ENCODE measurements at regions not wholly inside any gene's neighbourhood (a gene's known extent, or its start where the extent isn't known, plus 50 kb on each side); places are given as distances from the start of the nearest gene placed in this dataset.

DNA sequence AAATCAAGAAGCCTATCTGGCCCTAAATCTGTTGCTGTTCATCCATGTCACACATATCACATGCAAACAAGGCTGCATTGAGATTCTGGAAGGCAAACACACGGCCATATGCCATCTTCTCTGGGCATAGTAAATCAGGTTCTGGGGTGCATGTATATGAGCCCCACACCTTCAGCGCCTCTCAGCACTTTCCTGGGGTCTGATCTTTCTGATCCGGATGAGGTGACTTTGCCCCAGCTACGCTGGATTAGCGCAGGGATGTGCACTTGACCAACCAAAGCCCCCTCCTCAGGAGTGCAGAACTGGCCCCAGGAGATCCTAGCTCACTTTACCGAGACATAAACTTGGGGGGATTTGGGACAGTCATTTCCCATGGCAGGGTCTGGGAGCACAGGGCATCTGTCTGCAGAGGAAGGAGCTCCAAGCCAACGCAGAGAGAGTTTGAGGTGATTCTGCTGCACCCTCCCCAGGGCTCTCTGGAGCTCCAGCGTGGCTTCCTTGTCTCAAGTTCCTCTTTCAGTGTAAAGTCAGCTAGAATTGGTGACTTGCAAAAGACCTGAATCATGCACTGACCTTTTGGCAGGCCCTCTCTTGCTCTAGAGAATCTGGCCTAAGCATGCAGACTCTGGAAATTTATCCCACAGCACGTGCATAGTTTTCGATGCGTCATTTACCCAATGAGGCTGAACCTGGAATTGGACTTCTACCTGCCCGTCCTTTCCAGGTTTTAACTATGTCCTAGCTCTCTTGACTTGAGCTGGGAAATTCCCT is 63.5 kb upstream of the KLF13 start:
- DNase-seq (ENCODE audit: low read depth), result peak; percentile 43

DNA sequence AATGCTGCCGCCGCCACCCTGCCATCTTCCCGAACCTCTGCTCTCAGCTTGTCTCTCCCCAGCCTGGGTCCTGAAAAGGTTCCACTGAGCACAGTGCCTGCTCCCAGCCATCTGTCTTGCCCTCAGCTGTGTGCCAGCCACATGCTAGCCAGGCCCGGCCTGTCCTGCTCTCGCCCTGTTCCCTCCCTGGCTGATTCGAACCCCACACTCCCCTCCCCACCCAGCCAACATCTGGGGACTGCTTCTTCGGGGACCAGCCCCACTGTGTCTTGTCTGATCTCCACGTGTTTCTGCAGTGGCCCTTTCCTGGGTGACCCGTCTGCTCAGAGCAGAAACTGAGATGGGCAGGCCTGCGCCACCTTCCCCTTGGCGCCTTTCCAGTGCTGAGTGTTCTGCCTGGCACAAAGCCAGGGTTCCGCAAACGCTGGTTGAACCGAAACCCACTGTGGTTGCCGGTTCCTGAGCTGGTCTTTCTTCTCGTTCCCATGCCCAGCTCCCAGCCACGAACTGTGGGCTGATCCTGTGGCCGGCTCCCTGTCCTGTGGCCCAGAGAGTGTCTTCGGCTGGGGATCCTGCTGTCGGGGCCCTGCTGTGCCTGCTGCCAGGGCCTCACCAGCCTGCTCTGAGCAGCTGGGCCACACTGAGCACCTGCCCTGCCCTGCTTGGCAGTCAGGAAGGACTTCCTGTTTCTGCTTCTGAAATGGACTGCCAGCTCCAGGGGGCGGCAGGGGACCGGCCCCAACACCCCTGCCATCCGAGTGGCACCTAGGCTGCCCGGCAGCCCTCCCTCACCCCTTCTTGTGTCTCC is 62.7 kb upstream of the KLF13 start:
- DNase-seq (ENCODE audit: low read depth), result peak; percentile 48

DNA sequence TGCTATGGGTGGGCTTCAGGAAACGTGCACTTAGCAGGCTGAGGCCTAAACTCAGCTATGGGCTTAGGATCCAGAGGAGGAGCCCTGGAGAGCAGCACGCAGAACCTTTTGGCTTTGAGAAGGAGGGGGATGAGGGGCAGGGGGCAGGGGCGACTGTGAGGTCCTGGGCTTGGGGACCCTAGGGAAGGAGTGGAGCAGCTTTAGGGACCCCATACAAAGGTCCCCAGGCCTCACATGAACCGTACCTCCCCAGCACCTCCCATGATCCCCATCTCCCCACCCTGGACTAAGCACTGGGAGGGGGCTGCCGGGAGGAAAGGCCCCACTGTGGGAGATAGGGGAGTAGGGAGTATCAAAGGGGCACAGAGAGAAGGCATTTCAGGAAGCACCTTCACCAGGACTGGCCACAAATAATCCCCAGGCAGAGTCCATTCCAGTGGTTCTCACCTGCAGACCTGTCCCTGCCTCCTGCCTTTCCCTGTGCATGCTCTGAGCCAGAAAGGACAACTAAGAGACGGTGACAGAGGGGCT is 62.0 kb upstream of the KLF13 start:
- no peak for DNase-seq (ENCODE audit: low read depth)

DNA sequence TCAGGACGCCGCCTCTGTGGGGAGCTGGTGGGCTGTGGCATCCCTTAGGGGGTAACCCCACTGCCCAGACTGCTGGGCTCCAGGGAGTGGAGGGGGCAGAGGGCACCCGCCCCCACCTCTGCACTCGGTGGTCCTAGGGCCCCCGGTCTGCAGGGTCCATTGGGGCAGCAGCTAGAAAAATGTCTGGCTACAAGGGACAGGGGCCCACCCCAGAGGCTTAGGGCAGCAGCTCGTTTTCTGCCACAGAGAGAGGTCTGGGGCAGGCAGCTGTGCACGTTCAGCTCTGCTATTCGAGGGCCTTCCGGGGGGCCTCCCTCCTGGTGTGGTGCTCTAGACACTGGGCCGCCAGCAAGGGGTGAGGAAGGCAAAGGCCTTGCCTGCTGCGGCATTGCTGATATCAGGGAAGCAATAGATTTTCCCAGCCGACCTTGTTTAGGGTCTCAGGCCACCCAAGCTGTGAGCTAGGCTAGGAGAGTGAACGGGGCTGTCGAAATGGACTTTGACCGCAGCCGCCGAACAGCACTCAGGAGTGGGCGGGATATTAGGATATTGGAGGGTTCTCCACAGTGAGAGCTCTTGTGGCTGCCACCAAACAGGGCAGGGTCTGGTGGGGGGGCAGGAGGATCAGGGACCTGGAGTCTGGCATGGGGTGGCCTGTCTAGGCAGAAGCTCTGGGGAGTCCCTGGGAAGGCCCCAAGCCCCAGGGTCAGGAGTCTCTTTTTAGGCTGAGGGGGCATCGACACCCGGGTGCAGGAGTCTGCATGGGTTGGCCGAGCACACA is 61.4 kb upstream of the KLF13 start:
- no peak for DNase-seq (ENCODE audit: low read depth)

DNA sequence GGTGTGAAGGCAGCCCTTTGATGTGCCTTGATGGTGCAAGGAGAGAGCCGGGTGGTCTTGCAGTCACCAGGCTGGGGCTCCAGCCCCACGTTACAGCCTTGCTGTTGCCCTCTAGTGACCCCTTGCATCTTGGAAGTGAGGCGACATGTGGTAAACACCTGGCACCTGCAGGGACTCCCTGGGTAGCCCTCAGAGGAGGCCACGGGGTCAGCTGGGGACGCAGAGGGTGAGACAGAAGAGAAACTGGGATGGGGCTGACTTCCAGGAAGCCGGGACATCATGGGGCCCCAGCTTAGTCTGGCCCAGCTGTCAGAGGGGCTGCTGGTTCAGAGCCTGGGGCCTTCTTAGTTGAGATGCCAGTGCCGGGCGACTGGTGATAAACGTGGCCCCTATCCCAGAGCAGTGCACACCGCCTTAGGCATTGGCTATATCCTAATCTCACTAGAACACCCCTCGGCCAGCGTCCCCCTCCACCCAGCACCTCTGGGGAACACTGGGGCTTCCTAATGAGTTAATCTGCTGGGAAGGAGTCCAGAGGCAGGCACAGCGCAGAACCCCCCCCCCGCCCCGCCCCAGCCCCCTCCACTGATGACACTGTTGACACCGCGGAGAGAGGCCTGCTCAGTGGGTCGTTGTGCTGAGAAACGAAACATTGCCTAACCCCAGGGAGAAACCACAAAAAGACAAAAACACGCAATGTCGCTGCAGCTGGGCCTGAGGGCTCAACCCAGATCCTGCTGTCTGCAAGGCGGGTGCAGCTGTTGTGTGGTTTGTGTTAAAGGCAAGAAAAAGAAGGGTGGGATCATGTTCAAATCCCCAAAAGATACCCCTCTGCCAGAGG is 60.5 kb upstream of the KLF13 start:
- peak; percentile 93 for DNase-seq (ENCODE audit: low read depth)

DNA sequence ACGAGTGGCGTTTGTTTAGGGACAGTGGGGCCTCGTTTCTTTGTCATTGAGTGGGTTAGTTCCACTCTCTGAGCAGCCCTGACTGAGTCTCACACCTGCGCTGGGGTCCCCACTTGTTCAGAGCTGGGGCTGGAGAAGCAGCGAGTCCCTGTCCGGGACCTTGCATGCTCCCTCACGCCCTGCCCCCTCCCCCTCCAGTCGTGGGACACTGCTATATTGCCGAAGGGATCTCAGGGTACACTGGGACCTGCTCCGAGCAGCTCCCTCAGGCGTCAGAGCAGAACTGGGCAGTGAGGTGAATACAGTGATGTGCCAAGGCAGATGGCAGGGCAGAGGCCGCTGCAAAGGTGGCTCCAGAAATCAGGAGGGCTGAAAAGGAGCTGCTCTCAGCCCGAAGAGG is 59.9 kb upstream of the KLF13 start:
- peak; percentile 28 for DNase-seq (ENCODE audit: low read depth)

DNA sequence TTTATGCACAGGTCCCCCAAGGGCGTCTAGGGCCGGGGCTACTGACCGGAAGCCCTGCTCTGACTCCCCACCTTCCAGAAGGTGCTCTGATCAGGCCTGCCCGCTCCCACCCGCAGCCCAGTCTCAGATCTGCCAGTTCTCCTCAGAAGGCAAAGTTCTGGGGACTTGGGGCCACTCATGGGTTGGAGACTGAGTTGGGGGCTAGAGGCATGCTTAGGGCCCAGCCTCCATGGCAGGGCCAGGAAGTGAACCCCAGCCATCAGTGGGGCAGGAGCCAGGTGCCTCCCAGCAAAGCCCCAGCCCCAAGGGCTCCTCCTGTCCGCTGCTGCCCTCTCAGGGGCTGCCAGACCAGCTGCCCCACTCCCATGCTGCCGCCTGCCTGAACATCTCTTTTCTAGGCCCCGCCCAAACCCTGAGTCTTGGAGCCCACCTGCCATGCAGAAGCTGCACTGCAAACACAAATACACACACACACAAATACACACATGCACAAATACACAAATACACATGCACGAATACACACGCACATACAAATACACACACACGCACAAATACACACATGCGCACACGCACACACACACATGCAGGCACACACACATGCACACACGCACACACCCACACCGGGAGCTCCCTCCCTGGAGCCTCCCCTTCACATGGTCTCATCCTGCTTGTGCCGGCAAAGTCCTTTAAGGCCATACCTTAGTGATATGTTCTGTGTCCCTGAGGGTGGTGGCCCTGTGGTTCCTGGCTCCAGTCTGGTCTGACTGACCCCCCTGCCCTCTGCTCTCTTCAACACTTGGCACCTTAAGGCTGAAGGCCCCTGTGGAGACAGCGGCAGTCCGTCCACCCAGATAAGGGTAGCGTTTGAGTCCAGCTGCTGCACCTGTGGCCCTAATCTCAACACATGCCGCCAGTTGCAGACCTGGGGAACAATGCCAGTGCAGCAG is 59.2 kb upstream of the KLF13 start:
- no peak for DNase-seq (ENCODE audit: low read depth)

DNA sequence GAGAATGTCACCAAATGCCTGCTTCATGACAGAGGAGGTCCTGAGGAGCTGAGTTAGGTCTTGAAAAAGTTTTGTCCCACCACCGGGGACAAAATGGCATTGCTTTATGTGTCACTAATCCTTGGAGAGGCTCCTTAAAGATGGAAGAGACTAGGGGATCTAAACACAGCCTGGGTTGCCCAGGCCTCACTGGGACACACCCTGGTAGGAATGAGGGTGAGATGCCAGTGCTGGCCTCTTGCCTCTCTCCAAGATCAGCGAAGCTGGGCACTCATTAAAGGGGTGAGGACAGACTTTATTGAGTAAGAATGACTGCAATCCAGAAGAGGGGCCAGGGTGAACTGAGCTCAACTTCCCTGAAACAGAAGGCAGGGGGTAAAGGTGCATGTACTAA is 58.5 kb upstream of the KLF13 start:
- no peak for DNase-seq (ENCODE audit: low read depth)

DNA sequence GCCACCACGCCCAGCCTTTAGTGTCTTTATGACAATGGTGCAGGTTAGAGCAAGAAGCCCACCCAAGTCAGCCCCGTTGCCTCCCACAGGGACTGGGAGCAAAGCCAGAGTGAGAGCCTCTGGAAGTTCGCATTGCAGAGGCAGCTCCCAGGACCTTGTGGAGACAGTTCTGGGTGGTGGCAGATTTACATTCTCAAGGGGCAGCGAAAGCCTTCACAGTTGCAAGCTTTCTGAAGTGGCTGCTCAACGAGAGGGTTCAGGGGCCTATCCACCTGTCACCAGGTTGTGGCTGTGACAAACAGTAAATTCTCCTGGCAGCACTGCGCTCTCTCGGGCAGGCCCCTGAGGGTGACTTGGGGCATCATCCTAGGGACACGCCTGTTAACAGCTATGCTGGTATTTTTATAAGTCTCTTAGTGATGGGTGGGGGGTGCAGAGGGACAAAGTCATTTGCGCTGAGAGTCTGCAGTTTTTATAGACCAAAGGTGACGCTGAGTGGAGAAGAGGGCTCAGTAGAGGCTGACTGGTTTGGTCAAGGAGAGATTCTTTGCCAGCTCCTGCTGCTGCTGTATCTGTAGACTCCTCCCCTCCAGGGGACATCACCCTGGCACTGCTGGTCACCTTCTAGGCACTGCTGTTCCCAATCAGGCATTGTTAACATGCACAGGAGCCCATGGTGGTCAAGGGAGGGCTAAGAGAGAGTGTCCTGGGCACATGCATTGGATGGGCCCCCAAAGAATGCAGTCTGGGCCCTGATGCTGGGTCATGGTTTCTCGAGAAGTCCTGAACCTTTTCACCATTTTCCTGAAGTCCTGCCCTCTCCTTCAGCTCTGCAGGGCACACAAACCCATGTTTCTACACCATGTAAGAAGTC is 57.5 kb upstream of the KLF13 start:
- no peak for DNase-seq (ENCODE audit: low read depth)

DNA sequence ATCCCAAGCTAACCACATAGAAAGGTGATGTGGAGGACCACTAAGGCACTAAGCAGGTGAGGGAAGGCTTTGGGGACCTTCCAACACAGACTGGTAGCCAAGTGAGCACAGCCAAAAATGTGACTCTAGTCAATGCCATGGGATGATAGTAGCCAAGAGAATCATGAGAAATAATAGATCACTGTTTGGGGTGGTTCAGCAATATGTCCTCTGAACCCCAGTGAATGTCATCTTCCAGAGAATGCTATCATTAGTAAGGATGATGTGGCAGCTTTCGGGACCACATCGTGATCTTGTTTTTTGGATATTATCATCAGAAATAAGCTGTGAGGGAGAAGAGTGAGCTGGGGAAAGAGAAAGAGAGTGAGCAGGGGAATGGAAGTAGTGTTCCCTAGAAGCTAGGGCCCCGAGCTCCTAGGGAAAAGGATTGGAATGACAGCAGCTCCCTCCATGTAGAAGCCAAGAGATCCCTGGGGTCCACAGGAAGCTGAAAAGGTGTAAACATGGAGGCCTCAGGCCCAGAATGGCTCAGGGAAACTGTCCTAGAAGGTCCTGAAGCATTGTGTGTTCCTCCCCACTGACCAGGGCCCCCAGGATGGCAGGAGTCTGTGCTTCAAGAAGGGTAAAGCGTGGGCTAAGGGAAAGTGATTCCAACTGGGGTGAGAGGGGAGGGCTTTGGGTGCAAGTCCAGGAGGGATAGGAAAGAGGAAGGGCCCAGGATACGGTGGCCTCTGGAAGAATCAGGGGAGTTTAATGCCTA is 56.6 kb upstream of the KLF13 start:
- no peak for DNase-seq (ENCODE audit: low read depth)

DNA sequence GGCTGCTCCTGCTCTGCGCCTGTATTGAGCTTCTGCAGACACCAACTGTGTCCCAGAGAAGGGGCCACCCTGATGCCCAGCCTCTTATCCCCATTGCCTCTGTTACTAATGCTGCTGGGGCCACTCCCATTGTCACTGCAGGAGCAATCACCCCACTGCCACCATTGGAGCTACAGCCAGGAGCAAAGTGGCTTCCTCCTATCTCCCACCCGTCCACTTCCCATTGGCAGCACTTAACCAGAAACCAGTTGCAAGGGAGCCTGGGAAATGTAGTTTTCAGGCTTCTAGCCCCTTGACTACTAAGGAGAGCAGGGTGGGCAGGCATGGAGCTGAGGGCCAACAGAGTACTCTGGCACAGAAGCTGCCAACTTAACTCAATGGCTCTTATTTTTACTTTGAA is 55.9 kb upstream of the KLF13 start:
- DNase-seq (ENCODE audit: low read depth), result no peak

DNA sequence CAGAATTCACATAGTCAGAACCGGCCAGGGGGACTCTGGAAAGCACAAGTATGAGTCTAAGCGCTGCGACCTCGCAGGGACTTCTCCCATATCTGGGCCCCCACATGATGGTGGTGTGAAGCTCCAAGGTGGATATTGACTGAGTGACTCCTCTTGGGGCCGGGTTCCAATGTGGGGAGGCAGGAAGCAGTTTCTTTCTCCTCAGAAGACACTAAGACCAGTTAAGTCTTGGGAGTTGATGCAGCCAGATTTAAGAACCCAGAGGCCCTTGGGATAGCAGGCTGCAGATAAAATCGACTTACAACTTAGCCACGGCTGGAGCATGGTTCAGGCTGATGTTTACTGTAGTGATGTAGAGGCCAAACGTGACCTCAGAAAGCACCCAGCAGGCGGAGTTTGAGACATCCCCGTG is 55.4 kb upstream of the KLF13 start:
- no peak for DNase-seq (ENCODE audit: low read depth)

DNA sequence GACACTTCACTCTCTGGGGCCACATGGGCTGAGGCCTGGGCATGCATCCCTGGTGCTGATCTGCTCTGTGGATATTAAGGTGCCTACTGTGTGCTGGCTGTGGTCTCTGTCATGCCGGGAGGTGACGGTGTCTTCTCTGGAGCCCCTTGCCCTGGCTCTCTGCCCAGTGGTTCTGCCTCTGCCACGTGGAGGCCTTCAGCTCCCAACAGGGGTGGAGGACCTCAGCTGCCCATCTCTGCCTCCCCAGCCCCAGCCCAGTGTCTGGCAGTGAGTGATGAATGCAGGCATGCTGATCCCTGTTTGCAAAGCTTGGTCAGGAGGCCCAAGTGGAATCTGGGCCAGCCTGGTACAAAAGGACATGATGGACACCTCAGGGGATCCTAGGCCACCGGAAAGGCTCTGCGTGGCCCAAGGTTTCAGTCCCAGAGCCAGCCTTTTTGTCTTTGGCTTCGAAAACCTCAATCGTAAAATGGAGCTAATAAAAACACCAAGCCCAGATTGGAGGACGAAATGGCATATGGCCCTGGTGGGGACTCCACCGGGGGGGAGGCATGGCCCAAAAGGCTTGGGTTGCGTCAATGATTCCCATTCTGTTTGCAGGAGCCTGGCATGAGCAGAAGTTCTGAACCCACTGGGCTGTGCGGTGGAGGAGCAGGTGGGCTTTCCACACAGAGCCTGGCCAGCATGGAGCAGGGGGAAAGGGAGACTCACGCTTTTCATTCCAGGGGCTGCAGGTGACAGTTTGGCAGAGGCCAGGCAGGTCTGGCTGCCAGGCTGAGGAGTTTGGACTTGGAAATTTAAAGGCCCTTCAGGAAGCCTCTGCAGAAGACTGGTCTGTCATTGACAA is 54.7 kb upstream of the KLF13 start:
- no peak for DNase-seq (ENCODE audit: low read depth)

DNA sequence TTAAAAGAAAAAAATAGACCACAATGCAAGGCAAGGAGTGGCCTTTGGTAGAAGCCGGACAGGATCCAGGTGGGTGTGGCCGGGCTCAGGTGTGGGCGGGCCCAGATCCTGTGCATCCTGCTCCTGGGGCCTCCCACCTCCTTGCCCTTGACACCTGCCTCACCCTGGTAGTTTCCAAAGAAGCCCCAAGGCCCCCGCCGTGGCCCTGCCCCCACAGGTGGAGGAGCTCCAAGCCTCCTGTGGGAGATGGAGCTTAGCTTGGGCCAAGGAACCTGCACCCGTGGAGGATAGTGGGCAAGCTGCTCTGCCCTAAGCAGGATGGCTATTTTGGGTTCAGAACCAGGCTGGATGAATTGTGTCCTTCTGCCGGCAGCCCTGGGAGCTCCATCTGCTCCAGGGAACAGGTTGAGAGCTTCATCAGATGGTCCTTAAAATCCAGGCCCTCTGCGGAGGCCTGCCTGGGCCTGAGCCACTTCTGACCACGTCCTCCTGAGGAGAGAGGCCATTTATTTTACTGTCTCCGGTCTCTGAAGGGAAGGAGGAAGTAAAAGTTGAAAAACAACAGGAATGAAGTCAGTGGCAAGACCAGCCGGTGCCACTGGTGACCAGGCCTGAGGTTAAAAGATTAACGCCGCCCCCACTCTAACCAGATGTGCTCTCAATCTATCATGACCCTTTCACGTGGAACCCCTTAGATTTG is 53.9 kb upstream of the KLF13 start:
- DNase-seq (ENCODE audit: low read depth), result no peak

DNA sequence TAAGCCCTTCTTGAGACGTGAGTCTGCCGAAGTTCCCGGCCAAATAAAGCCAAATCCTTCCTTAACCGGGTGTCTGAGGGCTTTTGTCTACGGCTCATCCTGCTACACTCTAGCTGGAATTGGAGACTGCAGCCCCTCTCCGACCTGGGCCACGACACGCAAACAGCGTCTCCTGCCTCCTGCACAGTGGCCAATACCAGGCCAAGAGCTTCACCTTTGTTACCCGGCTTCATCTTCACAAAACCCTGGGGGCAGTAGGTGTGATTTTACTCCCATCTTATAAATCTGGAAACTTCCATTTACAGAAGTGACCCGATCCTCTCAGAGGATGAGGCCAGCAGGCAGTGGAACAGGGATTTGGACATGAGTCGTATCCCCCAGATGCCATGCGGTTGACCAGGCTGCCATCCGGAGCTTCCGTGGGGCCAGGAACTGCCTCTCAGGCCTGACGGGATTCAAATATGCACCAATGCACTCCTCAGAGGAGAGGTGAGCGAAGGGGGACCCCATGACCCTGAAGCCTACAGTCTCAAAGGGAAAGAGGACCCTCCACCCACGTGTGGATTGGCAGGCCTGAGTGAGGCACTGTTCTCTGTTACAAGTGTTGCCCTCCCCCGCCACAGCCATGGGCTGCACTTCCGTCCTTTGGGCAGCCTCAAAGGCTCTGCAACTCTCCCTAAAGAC is 53.2 kb upstream of the KLF13 start:
- DNase-seq (ENCODE audit: low read depth), result no peak
